ENCODE measurements at regions not wholly inside any gene's neighbourhood (a gene's known extent, or its start where the extent isn't known, plus 50 kb on each side); places are given as distances from the start of the nearest gene placed in this dataset.

DNA sequence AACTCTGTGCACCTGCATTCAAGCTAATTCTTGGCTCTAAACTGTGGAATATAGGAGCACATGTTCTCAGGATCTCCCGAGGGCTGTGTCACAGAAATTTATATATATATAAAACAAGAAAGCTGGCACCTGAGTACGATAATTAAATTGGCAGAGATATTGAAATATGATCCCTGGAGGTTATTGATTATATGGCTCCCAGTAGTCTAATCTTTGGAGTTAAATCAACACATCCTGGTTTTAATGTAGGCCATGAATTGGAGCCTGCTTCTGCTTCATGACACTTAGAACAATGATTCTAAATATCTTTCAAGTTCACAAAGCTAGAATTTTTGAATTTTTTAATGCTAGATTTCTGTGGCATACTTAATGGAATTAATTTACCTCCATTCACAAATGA is 84.3 kb downstream of the CTH start:
- TF ChIP-seq POLR2A (IDR thresholded peaks at IDR 0.05), result no peak
- TF ChIP-seq, protein P1, sequence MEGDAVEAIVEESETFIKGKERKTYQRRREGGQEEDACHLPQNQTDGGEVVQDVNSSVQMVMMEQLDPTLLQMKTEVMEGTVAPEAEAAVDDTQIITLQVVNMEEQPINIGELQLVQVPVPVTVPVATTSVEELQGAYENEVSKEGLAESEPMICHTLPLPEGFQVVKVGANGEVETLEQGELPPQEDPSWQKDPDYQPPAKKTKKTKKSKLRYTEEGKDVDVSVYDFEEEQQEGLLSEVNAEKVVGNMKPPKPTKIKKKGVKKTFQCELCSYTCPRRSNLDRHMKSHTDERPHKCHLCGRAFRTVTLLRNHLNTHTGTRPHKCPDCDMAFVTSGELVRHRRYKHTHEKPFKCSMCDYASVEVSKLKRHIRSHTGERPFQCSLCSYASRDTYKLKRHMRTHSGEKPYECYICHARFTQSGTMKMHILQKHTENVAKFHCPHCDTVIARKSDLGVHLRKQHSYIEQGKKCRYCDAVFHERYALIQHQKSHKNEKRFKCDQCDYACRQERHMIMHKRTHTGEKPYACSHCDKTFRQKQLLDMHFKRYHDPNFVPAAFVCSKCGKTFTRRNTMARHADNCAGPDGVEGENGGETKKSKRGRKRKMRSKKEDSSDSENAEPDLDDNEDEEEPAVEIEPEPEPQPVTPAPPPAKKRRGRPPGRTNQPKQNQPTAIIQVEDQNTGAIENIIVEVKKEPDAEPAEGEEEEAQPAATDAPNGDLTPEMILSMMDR (IDR thresholded peaks at IDR 0.05), result no peak

All from thyroid gland (tissue), 4 donors.